GM19372 (cell line): ENCODE measurements at regions not wholly inside any gene's neighbourhood (a gene's known extent, or its start where the extent isn't known, plus 50 kb on each side); places are given as distances from the start of the nearest gene placed in this dataset.

Source experiments
- ATAC-seq: cut with Tn5 transposase; IDR thresholded peaks from one replicate; pipeline ENCODE4 v1.9.1; 2021; ENCODE audit warnings: mild to moderate bottlenecking, low read depth, moderate library complexity; ENCODE audit not compliant: unreplicated experiment

DNA sequence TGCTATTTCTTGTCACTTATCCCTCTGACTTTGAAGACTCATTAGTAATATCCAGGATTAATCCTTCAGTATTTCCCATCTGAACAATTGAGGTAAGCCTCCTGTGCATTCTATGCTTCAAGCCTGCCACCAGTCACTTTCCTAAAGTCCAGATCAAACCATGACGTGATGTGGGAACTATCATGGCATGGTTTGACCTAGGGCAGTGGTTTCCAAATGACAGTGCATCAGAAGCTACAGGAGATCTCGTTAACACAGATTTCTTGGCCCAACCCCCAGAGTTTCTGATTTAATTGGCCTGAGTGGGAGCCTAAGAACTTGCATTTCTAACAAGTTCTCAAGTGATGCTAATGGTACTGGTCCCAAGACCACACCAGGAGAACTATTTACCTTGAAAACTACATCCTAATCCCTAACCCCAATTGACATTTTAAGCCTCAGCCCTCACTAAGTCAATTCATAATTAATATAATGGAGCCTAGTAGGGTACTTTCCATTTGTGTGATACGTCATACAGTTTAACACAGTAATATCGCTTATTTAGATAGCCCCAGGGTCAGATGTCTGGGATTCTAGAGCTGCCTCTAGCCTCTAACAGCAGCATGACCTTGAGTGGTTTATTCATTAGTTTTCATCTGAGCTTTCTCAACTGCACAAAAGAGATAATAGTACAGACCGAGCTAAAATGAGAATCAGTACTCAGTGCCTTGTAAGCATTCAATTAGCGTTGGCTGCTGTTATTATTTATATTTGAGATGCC is 907.6 kb downstream of the TFAP2A start:
- ATAC-seq = no peak

DNA sequence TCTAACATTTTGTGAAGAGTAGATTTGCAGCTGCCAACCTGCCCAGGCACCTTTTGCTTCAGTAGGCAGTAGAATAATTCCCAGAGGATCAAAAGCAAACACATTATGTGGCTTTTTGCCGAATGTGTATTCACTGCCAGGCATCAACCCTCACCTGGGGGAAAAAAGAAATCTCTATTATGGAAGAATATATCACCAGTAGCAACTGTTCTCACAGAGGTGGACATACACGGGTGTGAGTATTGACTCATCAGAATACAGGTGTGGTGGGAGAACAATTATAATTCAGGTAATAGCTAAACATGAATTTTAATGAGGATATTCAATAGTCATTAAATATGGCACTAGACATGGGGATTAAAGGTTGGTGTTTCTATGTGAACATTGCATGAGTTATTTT is 910.7 kb downstream of the TFAP2A start:
- no peak for ATAC-seq

DNA sequence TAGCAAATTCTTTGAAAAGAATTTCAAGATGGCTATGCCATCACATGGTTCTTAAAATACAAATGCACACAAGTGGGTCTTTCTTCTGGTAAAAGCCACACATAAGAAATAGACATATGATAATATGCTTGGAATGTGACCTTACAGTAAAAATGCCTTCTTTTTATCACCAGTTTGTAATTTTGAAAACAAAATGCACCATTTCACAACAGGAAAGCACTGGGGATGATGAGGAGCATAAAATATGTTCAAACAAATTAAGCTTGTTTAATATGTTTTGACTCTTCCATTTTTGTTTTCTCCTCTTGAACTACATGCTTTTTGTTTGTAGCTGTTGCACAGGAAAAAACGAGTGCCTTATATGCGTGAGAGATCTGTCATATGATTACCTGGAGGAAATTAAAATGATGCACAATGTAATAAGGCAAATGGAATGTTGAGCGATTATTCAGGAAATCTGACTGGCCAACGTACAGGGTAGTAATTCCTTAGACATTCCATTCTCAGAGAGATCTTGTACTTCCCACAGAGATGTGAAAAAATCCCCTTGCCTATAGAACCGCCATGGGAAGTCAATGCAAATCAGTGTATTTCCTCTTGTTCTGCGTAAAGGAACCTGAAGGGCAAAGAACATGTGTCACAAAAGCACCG is 911.6 kb downstream of the TFAP2A start:
- ATAC-seq = no peak

DNA sequence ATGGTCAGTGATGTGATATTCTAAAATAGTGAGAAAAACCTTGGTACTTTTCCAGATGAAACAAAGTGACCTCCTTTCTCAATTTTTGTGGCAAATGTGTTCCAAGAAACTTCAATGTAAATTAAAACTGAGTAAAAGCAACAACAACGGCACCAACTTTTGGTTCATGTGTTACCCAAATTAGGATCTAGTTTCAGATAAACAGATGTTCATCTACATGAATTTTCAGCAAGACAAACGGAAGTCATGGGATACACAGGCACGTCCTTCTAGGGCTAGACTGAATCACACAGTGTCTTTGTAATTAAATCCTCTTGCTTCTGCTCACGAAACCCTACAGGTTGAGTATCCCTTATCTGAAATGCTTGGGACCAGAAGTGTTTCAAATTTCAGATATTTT is 915.2 kb downstream of the TFAP2A start:
- ATAC-seq = no peak

DNA sequence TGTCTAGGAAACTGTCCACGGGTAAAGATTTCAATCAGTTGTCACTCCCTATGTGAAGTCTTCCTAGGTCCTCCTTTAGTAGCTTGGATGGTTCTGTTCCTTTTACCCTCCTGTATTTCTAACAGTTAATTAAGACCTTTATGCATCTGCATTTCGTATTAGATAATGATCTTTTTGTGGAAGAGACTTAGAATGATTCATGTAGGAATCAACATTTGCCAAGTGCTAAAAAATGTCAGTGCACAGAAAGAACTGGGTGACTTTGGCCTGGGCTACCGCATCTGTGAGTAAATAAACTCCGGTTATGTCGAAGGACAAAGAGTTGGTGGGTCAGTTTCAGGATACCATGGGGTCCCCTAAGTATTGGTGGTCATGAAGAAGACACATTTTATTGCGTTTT is 918.0 kb downstream of the TFAP2A start:
- no peak for ATAC-seq

DNA sequence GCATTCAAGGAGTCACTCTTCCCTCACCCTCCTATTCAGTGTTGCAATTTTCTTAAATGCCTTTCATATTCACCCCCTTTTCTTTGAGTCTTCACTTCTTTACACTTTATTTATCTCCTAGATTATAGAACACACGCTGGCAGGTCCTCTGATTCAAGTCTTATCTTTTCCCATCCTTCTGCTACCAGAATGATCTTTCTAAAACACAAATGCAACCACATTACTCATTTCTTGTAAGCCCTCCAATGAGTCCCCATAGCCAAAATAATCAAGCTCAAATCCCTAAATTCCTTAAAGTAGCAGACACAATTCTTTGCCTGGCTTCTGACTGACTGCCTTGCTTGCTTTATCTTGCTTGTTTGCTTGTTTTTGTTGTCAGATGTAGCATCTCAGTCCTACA is 920.0 kb downstream of the TFAP2A start:
- no peak for ATAC-seq

DNA sequence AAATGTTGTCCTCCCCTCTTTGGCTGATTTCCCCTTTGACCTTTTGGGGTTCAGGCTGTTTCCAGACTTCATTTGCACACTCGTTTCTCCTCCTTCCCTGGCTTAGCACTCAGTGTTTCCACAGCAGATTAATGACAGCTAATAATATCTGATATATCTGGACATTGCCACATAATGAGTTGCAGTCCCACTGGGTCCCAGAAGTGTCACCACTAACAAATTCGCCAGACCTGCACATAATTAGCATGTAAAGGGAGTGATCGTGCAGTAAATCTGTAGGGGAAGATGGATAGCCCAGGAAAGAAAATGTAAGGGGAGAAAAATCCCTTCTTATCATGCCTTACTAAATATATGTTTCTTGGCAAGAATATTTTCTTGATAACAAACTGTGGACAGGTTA is 922.1 kb downstream of the TFAP2A start:
- no peak for ATAC-seq

DNA sequence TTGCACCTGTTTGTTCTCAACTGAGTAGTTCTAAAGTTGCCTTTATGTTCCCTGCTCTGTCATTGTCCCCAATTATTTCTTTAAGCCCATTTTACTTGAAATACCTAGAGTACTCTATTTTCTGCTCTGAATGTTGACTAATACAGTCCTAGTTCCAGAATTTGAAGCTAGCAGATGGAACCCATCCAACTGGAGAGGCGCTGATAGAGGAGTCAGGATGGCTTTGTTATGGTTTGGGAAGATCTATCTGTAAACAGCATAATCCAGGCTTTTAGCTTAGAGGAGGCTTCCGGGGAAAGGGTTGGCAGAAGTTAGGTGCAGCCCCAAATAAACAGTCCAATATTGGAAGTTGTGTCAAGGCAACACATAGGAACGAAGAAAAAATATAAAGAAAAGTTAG is 927.7 kb downstream of the TFAP2A start:
- no peak for ATAC-seq

DNA sequence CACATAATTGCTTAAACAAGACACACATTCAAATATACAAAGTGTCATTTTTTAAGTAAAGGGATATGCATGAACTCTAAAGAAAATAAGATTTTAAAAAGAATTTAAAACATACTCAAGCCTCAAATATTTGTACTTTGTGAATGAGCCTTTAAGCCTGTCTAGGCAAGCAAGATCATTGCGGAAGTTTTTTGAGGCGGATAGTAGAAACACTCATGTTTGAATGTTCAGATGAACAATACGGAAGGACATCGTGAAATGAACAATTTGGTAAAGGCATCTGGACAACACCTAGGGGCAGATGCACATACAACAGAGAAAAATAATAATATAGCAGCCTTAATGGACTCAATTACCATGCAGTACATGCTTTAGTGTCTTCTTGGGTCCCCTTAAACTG is 928.9 kb downstream of the TFAP2A start:
- ATAC-seq = no peak

DNA sequence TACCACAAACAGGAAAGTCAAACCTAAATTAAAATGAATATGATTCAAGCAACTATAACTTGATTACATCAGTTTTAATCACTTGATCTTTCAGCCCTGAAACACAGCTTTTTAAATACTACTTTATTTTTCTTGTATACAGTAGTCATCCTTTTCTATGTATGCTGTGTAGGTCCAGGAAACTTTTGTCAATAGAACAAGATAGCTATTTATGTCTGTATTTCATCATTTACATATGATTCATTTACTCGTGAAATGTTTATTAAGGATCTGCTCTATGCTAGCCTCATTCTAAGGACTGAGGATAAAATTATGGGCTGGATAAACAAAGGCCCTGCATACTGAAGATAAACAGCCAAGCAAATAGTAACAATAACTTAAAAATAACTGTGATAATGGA is 930.2 kb downstream of the TFAP2A start:
- no peak for ATAC-seq

DNA sequence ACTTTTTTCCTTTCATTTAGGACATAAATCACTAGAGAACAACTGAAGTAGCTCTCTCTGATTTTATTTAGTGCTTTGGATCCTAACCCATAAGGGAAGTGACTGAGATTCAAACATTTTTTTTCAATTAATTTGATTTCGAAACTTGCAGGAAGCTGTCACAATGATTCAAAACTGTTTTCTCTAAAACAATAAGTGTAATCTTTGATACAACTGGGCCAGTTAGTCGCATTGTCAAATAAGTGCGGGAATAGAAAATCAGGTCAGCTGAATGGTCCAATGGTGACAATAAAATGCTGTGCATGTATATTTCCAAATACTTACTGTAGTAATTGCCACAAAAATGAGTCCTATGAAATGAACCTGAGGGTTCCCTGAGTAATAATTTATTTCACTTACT is 930.8 kb downstream of the TFAP2A start:
- no peak for ATAC-seq

DNA sequence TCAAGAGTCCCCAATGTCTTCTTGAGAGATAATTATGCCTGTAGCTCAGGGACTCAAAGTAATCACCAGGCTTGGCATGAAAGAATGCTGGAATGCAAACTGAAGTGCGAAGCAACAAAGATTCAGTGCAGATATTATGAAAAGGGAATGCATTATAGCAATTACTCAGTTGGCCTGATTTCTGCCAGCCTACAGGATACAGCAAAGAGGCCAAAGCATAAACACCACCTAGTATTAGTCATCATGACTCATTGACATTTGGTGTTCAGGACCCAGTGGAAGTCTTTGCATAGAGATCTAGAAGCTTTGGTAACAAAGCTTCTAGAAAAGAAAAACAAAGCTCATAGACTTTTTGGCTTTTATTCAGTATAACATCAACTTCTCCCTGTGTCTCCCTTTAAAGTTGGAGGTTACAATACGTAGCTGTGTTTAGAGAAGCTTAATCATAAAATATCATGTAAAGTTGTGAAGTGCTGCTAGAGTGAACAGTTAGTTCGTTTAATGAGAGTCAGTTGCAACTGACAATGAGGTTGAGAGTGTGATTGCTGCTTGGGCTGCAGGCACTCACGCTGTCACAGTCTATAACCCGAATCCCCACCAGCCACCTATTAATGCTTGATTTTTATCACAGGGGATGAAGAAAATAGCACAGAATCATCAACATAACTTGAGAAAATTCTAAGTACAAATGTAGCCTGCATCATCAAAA is 932.7 kb downstream of the TFAP2A start:
- ATAC-seq = no peak

DNA sequence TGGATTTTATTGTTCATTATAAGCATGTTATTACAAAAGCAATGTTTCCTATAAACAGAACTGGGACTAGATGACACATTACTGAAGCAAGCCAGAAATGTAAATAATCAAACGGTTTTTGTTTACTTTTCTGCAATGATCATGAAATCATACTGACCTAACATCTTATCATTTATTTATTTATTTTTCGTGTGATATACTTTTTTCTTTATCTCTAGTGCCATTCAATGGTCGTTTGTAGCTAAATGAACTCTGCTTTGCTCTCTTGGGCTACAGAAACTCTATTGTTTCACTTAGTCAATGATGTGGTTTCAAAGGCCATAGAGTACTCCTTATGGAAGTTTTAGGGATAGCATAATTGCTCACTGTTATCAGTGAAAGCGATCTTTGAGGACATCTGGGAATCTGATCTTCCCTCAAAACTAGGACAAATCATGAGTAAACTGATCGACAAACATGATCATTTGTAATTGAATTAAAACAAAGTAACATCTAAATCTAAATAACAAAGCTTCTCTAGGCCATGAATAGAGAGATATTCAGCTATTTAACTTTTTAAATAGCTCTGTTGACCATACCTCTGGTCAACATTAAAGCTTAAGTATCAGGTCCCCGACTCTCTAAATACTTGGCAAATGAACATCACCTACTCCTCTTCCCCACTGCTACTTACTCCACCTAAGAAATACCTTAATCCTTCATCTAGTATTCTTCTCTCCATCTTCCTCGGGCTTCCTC is 933.4 kb downstream of the TFAP2A start:
- no peak for ATAC-seq

DNA sequence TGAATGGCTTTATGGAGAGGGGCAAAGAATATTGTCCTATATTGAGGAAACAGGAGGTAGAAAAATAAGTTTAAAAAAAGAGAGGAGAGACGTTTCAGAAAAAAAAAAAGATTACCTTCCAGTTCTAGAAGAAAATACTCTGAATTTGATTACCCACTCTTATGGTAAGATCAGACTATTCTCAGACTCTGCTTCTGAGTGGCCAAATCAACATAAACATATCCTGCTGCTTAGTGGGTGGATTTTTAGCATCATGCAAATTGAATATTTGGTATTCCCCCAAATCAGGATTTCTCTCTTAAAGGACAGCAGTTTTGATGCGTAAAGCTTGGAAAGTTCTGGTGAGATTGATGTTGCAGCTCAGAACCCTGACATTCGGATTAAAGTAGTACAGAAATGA is 946.6 kb downstream of the TFAP2A start:
- no peak for ATAC-seq

DNA sequence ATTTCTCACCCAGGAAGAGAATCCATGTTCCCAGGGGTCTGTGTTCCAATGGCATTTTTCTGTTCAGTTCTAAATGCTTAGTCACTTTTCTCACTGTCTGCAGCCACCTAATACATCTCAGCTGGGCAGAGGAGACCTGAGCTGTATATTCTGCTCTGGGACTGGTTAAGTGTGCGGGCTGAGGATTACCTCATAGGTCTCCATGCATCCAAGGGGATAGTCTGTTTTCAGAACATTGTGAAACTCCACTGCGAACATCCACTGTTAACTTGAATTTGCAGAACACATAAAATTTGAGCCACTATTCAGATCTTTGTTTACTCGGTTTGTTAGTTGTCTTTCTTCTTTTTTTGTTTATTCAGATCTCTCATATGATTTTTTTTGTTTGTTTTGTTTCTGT is 947.1 kb downstream of the TFAP2A start:
- no peak for ATAC-seq

DNA sequence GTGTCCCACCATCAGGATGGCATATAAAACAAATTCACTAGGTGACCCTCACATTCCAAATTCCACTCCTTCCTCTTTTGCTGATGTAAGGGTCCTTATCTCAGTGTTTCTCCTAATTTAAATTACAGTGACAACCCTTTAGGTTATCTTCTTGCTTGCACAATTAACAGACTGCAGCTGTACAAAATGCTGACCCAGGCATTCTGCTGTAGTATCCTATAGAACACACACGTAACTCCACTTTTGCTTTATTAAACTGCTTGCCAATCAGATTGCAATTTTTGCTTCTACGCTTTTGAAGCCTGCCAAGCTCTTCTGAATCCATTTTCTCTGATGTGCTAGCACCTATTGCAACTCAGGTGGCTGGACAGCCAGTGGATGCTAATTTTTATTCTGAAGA is 950.3 kb downstream of the TFAP2A start:
- ATAC-seq = no peak

DNA sequence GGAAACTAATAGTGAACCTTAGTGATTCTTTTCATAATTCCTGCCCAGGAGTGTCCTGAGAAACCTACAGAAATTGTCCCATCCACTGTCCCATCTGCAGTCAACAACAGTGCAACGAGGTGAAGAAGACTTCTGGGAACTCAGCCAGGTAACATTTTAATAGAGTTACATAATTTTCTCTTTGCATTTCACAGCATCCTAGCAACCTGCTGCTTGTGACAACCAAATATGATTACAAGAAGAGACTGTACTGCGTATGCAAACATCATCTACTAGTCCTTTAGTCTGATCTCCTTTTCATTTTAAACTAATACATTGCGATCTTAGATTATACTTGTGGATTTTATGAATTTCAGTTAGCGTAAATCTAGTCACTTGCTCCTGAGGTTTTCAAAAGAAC is 951.6 kb downstream of the TFAP2A start:
- no peak for ATAC-seq

DNA sequence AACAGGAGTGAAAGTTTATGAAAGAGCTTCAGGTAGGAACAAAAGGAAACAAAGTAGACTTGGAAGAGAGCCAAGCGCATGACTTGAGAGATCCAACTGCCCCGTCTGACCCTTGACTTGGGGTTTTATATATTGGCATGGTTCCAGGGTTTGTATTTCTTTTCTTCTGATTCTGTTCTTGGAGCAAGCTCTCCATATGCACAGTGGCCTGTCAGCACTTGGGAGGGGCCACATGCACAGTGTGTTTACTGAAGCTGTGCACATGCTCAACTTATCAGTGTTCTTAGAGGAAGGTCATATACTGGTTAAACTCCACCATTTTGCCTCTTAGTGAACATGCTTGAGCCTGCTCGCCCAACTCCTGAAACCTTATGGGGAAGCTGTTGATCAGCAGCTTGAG is 953.7 kb downstream of the TFAP2A start:
- ATAC-seq = no peak

DNA sequence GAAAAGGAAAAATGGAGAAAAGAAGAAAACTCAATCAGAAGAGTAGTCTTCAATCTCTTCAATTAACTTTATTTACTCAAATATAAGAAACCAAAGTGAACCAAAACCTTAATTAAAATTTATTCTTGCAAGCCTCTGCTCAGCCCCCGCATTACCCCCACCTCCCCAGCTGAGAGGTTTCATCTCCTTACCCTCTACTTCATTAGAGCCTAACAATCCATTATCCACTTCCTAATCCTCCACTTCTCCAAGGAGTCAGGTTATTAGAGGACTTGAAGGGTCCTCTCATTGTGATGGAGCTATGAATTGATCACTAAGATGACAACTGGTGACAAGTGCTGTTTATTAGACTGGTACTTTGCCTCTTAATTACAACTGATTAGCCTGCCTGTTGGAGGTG is 956.5 kb downstream of the TFAP2A start:
- ATAC-seq = no peak

DNA sequence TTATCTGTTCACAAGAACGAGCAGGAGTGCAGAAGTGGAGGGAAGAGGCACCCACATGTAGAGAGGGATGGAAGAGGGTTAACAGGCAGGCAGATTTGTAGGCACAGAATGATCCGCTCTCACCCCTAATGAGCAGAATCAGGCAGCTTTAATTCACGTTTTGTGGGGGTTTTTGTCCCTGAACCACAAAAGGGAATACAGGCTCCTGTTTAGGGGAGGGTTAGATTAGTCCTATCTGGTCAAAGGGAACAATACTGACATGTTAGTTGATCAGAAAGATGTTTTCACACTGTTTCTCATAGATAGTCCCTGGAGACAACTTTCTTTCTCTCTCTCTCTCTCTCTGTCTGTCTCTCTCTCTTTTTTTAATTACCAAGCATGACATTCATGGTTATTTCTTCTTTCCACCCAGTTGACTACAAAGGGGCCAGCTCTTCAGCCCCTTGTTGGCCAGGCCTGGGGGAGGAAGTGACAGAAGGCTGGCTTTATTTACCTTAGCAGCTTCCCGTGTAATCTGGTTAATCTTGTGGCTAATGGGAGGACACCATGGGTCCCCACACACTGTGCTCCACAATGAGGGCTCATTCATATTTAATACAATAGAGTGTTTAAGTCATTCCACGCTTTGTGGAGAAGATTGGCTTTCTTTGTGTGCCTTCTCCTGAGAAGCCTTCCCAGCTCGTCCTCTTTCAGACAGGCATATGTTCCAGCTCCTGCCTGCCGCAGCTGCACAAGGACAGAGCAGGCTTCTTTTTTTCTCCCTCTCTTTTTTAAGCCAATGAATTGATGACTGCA is 958.8 kb downstream of the TFAP2A start:
- no peak for ATAC-seq
